Upper lobe of right lung (tissue), 1 donor: ENCODE measurements at regions not wholly inside any gene's neighbourhood (a gene's known extent, or its start where the extent isn't known, plus 50 kb on each side); places are given as distances from the start of the nearest gene placed in this dataset.
"Not testable (repeated sequence)": the region's sequence is repeated elsewhere in the genome, so short reads cannot be mapped to it uniquely, and the experiment has no call there.

Experiments used
- ATAC-seq: fragments of 200-7000 bp; cut with Tn5 transposase; one replicate; pipeline ENCODE4 v1.9.1; 2020; ENCODE audit warnings: mild to moderate bottlenecking, moderate library complexity
- DNase-seq: peaks from one replicate; pipeline ENCODE4 v3.0.0-alpha.2; 2020
- H3K27ac ChIP-seq: fragments of 200-600 bp; one replicate; pipeline ENCODE4 v1.8.0; 2022
- H3K27me3 ChIP-seq: fragments of 200-600 bp; one replicate; pipeline ENCODE4 v1.8.0; 2022; ENCODE audit warnings: mild to moderate bottlenecking
- H3K36me3 ChIP-seq: fragments of 200-600 bp; one replicate; pipeline ENCODE4 v1.8.0; 2022
- H3K4me1 ChIP-seq: fragments of 200-600 bp; one replicate; pipeline ENCODE4 v1.8.0; 2022
- H3K4me3 ChIP-seq: fragments of 200-600 bp; one replicate; pipeline ENCODE4 v1.8.0; 2022; ENCODE audit warnings: mild to moderate bottlenecking
- H3K9me3 ChIP-seq: fragments of 200-600 bp; one replicate; pipeline ENCODE4 v1.8.0; 2022
- CTCF ChIP-seq: fragments of 200-600 bp; IDR thresholded peaks from one replicate; pipeline ENCODE4 v1.8.0; 2022; ENCODE audit warnings: antibody characterized with exemption
- intact Hi-C: fragments of 100-400 bp; cut with DNase I; formaldehyde crosslinking; loops from one replicate; pipeline ENCODE4 v1.11.0; 2022
- donor health status: DM: no; HTN: yes; CAD: no; lungs with severe emphysema.

- no peak for DNase-seq
- no peak for ATAC-seq
- intact Hi-C loops = no loop called here
- Histone ChIP-seq H3K27me3 (no peaks in the 10 kb centered on the region), H3K9me3 (no peaks in the 10 kb centered on the region), H3K4me3 (no peak overlapping the region), H3K27ac (no peak overlapping the region), H3K4me1 (no peaks in the 10 kb centered on the region), H3K36me3 (no peaks in the 10 kb centered on the region)
- TF ChIP-seq CTCF = no peak
Observed at GRCh38 chr5:12102151-12102550, 197.9 kb upstream of the CTNND2 start.

- H3K4me1 ChIP-seq = no peaks in the 10 kb centered on the region
- no peaks in the 10 kb centered on the region for H3K9me3 ChIP-seq
- H3K27ac ChIP-seq = no peak overlapping the region
- DNase-seq = no peak
- H3K4me3 ChIP-seq = no peak overlapping the region
- TF ChIP-seq CTCF = no peak
- ATAC-seq = no peak
- no peaks in the 10 kb centered on the region for H3K36me3 ChIP-seq
- intact Hi-C loops = no loop called here
- H3K27me3 ChIP-seq = no peaks in the 10 kb centered on the region
Observed at GRCh38 chr5:12100542-12100941, 196.3 kb upstream of the CTNND2 start.

GRCh38 chr5:12099296-12099695, 195.1 kb upstream of the CTNND2 start:
- no peak for TF ChIP-seq CTCF
- Histone ChIP-seq H3K27ac (no peak overlapping the region), H3K27me3 (no peaks in the 10 kb centered on the region), H3K4me3 (no peak overlapping the region), H3K4me1 (no peaks in the 10 kb centered on the region), H3K9me3 (no peaks in the 10 kb centered on the region), H3K36me3 (no peaks in the 10 kb centered on the region)
- intact Hi-C loops = no loop called here
- DNase-seq (no peak), ATAC-seq (no peak)

- no peak for DNase-seq
Observed at GRCh38 chr5:12095808-12096281, 191.6 kb upstream of the CTNND2 start.

GRCh38 chr5:12093586-12093985, 189.3 kb upstream of the CTNND2 start:
- Histone ChIP-seq H3K27me3 (no peaks in the 10 kb centered on the region), H3K4me1 (no peaks in the 10 kb centered on the region), H3K27ac (no peak overlapping the region), H3K36me3 (no peaks in the 10 kb centered on the region), H3K4me3 (no peak overlapping the region), H3K9me3 (no peaks in the 10 kb centered on the region)
- intact Hi-C loops = no loop called here
- ATAC-seq = no peak
- TF ChIP-seq CTCF = no peak
- DNase-seq = no peak

More at GRCh38 chr5:12095808-12096281, 191.6 kb upstream of the CTNND2 start:
- Histone ChIP-seq H3K27ac (no peak overlapping the region), H3K4me3 (no peak overlapping the region), H3K9me3 (no peaks in the 10 kb centered on the region), H3K27me3 (no peaks in the 10 kb centered on the region), H3K36me3 (no peaks in the 10 kb centered on the region), H3K4me1 (no peaks in the 10 kb centered on the region)
- ATAC-seq = no peak
- TF ChIP-seq CTCF = no peak
- intact Hi-C loops = no loop called here

- ATAC-seq (no peak), DNase-seq (no peak)
- no peaks in the 10 kb centered on the region for H3K27me3 ChIP-seq
- no peaks in the 10 kb centered on the region for H3K4me1 ChIP-seq
- no peaks in the 10 kb centered on the region for H3K9me3 ChIP-seq
- no peaks in the 10 kb centered on the region for H3K36me3 ChIP-seq
- H3K27ac ChIP-seq = no peak overlapping the region
- no peak for TF ChIP-seq CTCF
- no peak overlapping the region for H3K4me3 ChIP-seq
- intact Hi-C loops = no loop called here
Observed at GRCh38 chr5:12080761-12081160, 176.5 kb upstream of the CTNND2 start.

GRCh38 chr5:12078286-12078685, 174.0 kb upstream of the CTNND2 start:
- DNase-seq, H3K27me3 ChIP-seq, intact Hi-C loops, H3K36me3 ChIP-seq, ATAC-seq, H3K4me3 ChIP-seq, H3K27ac ChIP-seq, H3K9me3 ChIP-seq, H3K4me1 ChIP-seq: not testable (repeated sequence)
